ENCODE measurements at regions not wholly inside any gene's neighbourhood (a gene's known extent, or its start where the extent isn't known, plus 50 kb on each side); places are given as distances from the start of the nearest gene placed in this dataset.

DNA sequence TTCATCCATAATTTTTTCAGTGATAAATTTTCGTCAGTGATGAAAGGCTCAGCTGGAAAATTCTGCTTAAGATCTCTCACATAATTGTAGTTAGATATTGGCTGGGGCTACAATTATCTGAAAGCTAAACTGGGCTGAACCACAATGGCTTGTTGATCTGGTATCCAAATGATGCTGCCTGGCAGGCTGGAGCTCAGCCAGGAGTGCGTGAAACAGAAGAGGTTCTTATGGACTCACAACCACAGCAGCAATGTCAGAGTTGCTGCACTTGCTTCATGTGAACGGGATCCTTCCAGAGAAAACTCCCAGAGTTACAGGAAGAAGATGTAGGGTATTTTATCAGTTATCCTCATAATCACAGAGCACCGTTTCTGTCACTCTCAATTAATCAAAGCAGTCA is 533.2 kb upstream of the POM121L12 start:
- TF ChIP-seq POLR2A (IDR thresholded peaks at IDR 0.05) (no peak), EP300 (IDR thresholded peaks at IDR 0.05) (no peak)
- TF ChIP-seq, protein P1, sequence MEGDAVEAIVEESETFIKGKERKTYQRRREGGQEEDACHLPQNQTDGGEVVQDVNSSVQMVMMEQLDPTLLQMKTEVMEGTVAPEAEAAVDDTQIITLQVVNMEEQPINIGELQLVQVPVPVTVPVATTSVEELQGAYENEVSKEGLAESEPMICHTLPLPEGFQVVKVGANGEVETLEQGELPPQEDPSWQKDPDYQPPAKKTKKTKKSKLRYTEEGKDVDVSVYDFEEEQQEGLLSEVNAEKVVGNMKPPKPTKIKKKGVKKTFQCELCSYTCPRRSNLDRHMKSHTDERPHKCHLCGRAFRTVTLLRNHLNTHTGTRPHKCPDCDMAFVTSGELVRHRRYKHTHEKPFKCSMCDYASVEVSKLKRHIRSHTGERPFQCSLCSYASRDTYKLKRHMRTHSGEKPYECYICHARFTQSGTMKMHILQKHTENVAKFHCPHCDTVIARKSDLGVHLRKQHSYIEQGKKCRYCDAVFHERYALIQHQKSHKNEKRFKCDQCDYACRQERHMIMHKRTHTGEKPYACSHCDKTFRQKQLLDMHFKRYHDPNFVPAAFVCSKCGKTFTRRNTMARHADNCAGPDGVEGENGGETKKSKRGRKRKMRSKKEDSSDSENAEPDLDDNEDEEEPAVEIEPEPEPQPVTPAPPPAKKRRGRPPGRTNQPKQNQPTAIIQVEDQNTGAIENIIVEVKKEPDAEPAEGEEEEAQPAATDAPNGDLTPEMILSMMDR (IDR thresholded peaks at IDR 0.05) = no peak
